ENCODE measurements at regions not wholly inside any gene's neighbourhood (a gene's known extent, or its start where the extent isn't known, plus 50 kb on each side); places are given as distances from the start of the nearest gene placed in this dataset.
A peak's percentile ranks its signal among the peaks of the same experiment; 100 is the strongest.

- FAIRE-seq, result no peak
Measured at GRCh38 chr4:133714211-133714610, 487.4 kb downstream of the PABPC4L start.

- no peak for FAIRE-seq
Measured at GRCh38 chr4:133713340-133713739, 488.2 kb downstream of the PABPC4L start.

DNA sequence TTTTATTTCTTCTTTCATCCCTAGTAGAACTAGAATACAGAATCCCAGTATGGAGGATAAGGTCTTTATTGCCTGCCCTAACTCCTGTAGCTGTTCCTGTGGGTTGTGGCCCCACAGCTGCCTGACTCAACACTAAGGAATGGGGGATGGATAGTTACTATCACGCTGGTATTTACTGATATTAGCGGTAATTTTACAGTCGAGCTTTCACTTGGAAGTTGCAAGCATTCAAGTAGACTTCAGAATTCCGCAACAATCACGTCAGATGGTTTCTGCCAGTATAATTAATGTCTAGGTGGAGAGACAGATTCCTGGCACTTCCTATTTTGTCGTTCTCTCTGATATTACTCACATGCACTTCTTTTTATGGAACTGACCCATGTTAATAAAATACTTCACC, 489.8 kb downstream of the PABPC4L start:
- FAIRE-seq, result no peak

GRCh38 chr4:133694416-133694815, 507.2 kb downstream of the PABPC4L start:
- no peak for FAIRE-seq

- FAIRE-seq, result no peak
Measured at GRCh38 chr4:133683967-133684366, 517.6 kb downstream of the PABPC4L start.

GRCh38 chr4:133668061-133668851, 519.2 kb downstream of the PCDH10 start:
- FAIRE-seq, result no peak

- FAIRE-seq, result no peak
Measured at GRCh38 chr4:133647206-133647605, 498.1 kb downstream of the PCDH10 start.

DNA sequence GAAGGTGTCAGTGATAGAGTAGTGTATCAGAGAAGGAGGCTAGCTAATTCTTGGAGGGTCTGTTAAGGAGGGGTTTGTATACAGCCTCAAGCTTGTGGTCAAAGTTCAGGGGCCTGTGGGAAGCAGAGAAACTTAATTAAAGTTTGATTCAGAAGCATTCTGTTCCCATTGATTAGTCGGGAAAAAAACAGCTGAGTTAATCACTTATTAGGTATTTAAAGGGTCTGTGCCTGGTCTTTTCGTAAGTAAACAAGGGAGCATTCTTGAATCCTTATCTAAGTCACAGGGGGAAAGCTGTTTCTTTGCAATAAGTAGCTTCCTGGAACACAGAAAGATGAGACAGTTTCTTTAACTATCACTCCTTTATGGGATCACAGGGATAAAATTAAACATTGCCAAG, 492.1 kb downstream of the PCDH10 start:
- no peak for FAIRE-seq

- no peak for FAIRE-seq
Measured at GRCh38 chr4:133638751-133639150, 489.7 kb downstream of the PCDH10 start.

DNA sequence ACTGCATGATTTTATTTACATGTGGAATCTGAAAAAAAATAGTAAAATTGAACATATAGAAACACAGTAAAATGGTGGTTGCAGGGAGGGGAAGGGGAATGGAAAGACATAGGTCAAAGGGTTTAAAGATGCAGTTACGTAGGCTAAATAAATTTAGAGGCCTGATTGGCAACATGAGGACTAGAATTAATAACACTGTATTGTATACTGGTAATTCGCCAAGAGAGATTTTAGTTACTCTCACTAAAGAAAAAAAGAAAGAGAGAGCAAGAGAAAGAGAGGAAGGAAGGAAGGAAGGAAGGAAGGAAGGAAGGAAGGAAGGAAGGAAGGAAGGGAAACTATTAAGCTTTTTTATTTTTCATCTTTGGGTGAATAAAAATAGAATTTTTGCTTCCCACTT, 488.1 kb downstream of the PCDH10 start:
- FAIRE-seq, result no peak

- FAIRE-seq, result no peak
Measured at GRCh38 chr4:133624744-133625143, 475.6 kb downstream of the PCDH10 start.

GRCh38 chr4:133623847-133624246, 474.8 kb downstream of the PCDH10 start:
- peak; percentile 36 for FAIRE-seq

DNA sequence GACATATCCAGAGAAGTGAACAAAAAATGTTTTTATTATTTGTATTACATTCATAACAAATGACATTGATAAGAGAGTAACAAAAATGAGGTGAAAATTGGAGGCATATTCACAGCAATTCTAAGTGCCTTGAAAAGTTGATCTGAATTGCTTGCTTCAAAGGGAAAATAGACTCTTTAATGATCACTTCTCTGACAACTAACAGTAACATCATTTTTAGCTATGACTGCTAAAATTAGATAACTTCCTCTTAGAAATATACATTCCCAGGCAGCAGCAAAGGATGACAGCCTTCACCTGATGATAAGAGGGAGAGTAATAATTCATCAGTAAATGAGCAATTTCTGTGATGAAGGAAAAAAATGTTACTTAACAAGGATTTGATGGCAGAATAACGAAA, 472.5 kb downstream of the PCDH10 start:
- FAIRE-seq, result no peak

DNA sequence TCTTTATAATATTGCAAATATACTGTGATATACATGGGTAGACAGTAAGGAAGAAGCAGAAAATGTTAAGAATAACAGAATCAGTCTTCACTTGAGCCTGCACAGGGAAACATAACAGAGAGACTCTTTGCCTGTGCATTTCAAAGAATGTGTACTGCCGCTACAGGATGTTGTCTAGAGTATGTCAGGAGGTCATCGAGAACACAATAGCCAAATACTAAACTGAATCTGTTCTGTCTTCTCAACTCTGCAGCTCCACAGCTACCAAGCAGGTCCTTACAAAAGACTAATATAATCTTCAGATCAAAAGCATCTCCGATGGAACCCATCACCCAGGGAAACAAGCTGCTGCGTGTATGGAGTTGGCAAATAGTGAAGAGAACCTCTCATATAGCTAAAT, 471.5 kb downstream of the PCDH10 start:
- no peak for FAIRE-seq

- no peak for FAIRE-seq
Measured at GRCh38 chr4:133618963-133619362, 469.9 kb downstream of the PCDH10 start.

GRCh38 chr4:133600008-133600407, 450.9 kb downstream of the PCDH10 start:
- no peak for FAIRE-seq

GRCh38 chr4:133598779-133599178, 449.7 kb downstream of the PCDH10 start:
- no peak for FAIRE-seq

DNA sequence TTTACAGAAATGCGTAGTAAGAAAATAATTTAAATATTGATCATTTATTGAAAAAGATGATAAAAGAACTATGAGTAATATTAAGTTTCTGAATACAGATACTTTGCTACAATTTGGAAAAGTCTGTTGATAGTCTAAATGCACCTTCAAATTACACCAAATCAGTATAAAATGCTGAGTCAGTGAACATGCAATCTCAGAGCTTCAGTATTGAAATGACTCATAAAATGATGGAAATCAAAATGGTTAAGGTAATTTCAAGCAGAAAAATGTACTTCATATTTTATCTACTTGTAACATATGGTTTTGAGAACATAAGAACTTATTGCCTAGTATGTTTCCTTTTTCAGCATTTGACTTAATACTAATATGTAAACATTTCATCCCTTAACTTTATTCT, 448.2 kb downstream of the PCDH10 start:
- no peak for FAIRE-seq

GRCh38 chr4:133596459-133596858, 447.4 kb downstream of the PCDH10 start:
- FAIRE-seq, result no peak

- no peak for FAIRE-seq
Measured at GRCh38 chr4:133594390-133595207, 445.5 kb downstream of the PCDH10 start.

GRCh38 chr4:133593764-133594163, 444.7 kb downstream of the PCDH10 start:
- no peak for FAIRE-seq

GRCh38 chr4:133592591-133592990, 443.5 kb downstream of the PCDH10 start:
- no peak for FAIRE-seq

DNA sequence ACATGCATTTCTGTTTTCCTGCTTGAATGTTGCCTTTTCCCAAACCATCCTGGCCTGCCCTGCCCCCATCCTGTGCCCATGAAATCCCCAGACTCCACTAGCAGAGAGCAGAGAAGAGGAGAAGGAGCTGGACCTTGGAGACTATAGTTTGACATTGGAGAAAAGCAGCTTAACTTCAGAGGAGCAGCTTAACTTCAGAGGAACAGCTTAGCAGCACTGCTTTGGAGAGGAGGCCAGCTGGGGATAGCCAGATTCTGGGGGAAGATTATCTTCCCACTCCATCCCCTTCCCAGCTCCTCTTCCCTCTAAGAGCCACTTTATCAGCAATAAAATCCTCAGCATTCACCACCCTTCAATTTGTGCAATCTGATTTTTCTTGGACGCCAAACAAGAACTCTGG, 443.0 kb downstream of the PCDH10 start:
- no peak for FAIRE-seq

GRCh38 chr4:133588306-133588705, 439.2 kb downstream of the PCDH10 start:
- no peak for FAIRE-seq
